ENCODE measurements at regions not wholly inside any gene's neighbourhood (a gene's known extent, or its start where the extent isn't known, plus 50 kb on each side); places are given as distances from the start of the nearest gene placed in this dataset.

- TF ChIP-seq, protein P1, sequence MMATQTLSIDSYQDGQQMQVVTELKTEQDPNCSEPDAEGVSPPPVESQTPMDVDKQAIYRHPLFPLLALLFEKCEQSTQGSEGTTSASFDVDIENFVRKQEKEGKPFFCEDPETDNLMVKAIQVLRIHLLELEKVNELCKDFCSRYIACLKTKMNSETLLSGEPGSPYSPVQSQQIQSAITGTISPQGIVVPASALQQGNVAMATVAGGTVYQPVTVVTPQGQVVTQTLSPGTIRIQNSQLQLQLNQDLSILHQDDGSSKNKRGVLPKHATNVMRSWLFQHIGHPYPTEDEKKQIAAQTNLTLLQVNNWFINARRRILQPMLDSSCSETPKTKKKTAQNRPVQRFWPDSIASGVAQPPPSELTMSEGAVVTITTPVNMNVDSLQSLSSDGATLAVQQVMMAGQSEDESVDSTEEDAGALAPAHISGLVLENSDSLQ (IDR thresholded peaks at IDR 0.05): no peak
- no peak for TF ChIP-seq TARDBP (IDR thresholded peaks at IDR 0.05)
- TF ChIP-seq ZNF384 (IDR thresholded peaks at IDR 0.05): no peak
- no peak for TF ChIP-seq FOXA1 (IDR thresholded peaks at IDR 0.05)
- TF ChIP-seq ELF4 (IDR thresholded peaks at IDR 0.05): no peak
- no peak for TF ChIP-seq HDGF (IDR thresholded peaks at IDR 0.05; ENCODE audit: borderline replicate concordance)
- TF ChIP-seq NFRKB (IDR thresholded peaks at IDR 0.05): no peak
- no peak for TF ChIP-seq CTBP1 (IDR thresholded peaks at IDR 0.05; ENCODE audit: borderline replicate concordance)
- no peak for TF ChIP-seq SUZ12 (IDR thresholded peaks at IDR 0.05)
- TF ChIP-seq FOXK2 (IDR thresholded peaks at IDR 0.05): no peak
- DNase-seq (ENCODE audit: extremely low spot score): no peak
- CTCF ChIA-PET: no interaction called here
- POLR2A ChIA-PET: no interaction called here
Observed at GRCh38 chr2:176956791-176957190, 255.8 kb upstream of the HNRNPA3 start.

DNA sequence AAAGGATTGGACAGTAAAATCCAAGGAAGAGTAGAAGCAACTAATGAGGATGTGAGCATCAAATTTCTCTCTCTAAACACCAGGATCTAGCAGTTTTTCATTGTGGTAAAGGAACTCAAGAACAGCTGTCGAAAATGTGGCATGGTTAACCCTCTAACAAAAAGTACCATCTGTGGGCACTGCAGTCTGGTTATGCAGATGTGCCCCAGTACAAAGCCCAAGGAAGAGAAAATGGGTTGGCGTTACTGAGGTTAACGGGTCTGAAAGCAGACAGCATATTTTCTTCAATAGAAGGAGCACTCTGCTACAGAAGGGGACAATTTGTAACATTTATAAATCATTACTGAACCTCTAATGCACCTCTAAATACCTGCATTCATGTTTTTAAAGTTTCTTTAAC is 253.0 kb upstream of the HNRNPA3 start:
- CTCF ChIA-PET: no interaction called here
- no peak for DNase-seq (ENCODE audit: extremely low spot score)
- no peak for TF ChIP-seq ZNF384 (IDR thresholded peaks at IDR 0.05)
- no peak for TF ChIP-seq ELF4 (IDR thresholded peaks at IDR 0.05)
- POLR2A ChIA-PET: no interaction called here

DNA sequence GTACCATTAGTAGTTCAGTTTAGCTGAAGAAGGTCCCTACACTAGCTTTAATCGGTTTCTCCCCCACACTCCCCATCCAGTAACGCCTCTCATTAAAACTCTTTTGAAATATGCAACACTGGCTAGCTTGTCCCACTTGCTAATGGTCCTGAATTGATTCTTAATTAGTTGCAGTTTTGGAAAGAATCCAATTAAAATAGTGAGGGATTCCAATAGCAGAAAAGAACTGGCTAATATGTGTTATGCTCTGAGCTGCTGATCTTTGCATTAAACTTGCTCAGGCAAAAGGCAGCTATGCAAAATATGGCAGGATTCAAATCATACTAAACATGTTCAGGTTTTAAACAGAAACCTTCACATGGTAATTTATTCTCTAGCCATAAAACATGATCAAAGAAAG is 252.5 kb upstream of the HNRNPA3 start:
- CTCF ChIA-PET: no interaction called here
- no peak for DNase-seq (ENCODE audit: extremely low spot score)

DNA sequence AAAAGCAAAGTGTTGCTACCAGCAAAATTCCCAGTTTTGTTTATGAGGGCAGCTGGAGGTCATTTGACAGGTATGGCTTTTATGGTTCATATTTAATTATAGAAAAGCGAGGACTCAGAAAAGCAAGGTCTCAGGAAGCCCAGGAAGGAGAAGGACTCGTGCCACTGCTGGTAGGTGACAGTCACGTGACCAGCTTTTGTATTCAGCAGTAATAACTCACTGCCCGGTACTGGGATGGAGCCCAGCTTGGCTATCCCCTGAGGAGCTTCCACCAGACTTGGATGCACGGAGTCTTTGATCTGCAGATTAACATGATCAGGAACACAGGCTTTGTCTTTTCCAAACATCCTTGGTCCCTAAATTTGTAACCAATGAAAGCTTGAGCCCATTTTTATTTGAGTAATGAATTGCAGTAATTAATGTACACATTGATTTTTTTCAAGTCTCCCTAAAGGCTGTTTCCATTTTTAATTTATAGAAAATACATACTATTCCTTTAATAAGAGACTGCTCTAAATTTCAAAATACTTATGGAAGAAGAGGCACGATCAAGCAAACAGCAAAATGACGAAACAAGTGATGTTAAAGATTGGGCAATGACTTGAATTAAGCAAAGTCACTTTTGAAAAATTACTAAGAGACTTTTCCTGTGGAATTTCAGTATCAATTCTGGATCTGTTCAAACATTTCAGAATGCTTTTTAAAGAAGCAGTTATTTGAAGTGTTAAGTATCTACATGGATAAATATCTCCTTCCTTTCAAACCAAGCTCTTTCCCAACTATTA is 251.7 kb upstream of the HNRNPA3 start:
- peak; percentile 16 for DNase-seq (ENCODE audit: extremely low spot score)
- POLR2A ChIA-PET: no interaction called here

More for the DNA sequence above, 252.5 kb upstream of the HNRNPA3 start:
- no peak for TF ChIP-seq SP1 (IDR thresholded peaks at IDR 0.05)
- TF ChIP-seq BHLHE40 (IDR thresholded peaks at IDR 0.05; ENCODE audit: borderline replicate concordance): no peak
- TF ChIP-seq FOXA1 (IDR thresholded peaks at IDR 0.05): no peak
- TF ChIP-seq HDGF (IDR thresholded peaks at IDR 0.05; ENCODE audit: borderline replicate concordance): no peak
- TF ChIP-seq ZNF384 (IDR thresholded peaks at IDR 0.05): no peak
- TF ChIP-seq NFRKB (IDR thresholded peaks at IDR 0.05): no peak
- no peak for TF ChIP-seq ELF4 (IDR thresholded peaks at IDR 0.05)
- TF ChIP-seq ARNT (IDR thresholded peaks at IDR 0.05): no peak
- TF ChIP-seq TARDBP (IDR thresholded peaks at IDR 0.05): no peak
- no peak for TF ChIP-seq L3MBTL2 (conservative IDR thresholded peaks at IDR 0.05)
- no peak for TF ChIP-seq FOXK2 (IDR thresholded peaks at IDR 0.05)
- TF ChIP-seq LEF1 (IDR thresholded peaks at IDR 0.05; ENCODE audit: borderline replicate concordance): no peak
- TF ChIP-seq, protein P1 (IDR thresholded peaks at IDR 0.05): no peak
- POLR2A ChIA-PET: no interaction called here

DNA sequence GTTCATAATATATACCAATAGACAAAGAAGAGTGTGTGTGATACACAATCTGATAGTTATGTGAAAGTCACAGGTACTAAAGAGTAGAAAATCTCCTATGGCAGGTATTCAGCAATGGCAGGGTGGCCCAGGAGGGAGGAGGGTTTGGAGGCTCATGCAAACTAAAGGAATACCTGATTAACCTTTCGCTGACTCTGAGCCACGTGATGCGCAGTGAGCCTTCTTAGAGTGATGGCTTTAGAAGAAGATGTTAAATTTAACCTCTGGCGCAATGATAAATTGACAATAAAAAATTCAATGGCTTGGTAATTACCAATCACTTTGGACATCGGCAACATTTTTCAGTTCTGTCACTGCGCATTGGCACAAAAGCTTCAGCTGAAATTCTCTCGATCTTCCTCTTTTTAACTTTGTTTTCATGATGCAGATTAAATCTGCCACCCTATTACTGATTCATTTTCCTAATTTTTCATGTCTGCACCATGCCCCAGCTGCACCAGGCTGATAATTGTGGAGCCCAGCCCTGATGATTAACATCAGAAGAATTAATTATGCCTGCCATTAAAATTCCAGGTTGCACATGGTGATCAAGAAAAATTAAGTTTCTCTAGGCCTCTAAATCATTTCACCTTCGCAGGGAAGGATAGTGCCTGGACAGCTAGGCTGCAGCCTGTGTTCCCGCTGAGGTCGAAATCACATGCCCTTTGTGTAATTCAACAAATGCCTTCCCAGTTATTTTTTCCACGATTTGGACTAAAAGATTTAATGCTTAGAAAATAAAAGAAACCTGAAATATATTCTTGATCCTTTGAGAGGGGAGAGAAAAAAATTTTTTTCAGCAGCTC is 250.6 kb upstream of the HNRNPA3 start:
- POLR2A ChIA-PET: no interaction called here
- CTCF ChIA-PET: interaction anchor here (0.5 kb wide), 1 partner anchor 172 kb away, joined by 6 read pairs; no protein-coding TSS in a partner anchor
- DNase-seq (ENCODE audit: extremely low spot score): no peak
- TF ChIP-seq ZNF384 (IDR thresholded peaks at IDR 0.05) (no peak), CTBP1 (IDR thresholded peaks at IDR 0.05; ENCODE audit: borderline replicate concordance) (no peak), SP1 (IDR thresholded peaks at IDR 0.05) (no peak), ELF4 (IDR thresholded peaks at IDR 0.05) (no peak), FOXK2 (IDR thresholded peaks at IDR 0.05) (no peak), TARDBP (IDR thresholded peaks at IDR 0.05) (no peak), FOXM1 (IDR thresholded peaks at IDR 0.05; ENCODE audit: borderline replicate concordance) (no peak)
- TF ChIP-seq, protein P1 (IDR thresholded peaks at IDR 0.05): no peak

More for the DNA sequence above, 251.7 kb upstream of the HNRNPA3 start:
- CTCF ChIA-PET: interaction anchor here (0.5 to 0.6 kb wide), 3 partner anchors 16 to 172 kb away, joined by 4 to 6 read pairs (median 5); no protein-coding TSS in a partner anchor
- TF ChIP-seq TARDBP (IDR thresholded peaks at IDR 0.05) (no peak), ZNF384 (IDR thresholded peaks at IDR 0.05) (no peak), LEF1 (IDR thresholded peaks at IDR 0.05; ENCODE audit: borderline replicate concordance) (no peak), HDGF (IDR thresholded peaks at IDR 0.05; ENCODE audit: borderline replicate concordance) (no peak), FOXM1 (IDR thresholded peaks at IDR 0.05; ENCODE audit: borderline replicate concordance) (no peak), L3MBTL2 (conservative IDR thresholded peaks at IDR 0.05) (no peak), BHLHE40 (IDR thresholded peaks at IDR 0.05; ENCODE audit: borderline replicate concordance) (no peak), FOXA1 (IDR thresholded peaks at IDR 0.05) (no peak), NFRKB (IDR thresholded peaks at IDR 0.05) (no peak)
- TF ChIP-seq, protein P1 (IDR thresholded peaks at IDR 0.05): no peak

All from HEK293T (cell line).